NCI-H510A (cell line): ENCODE measurements at regions not wholly inside any gene's neighbourhood (a gene's known extent, or its start where the extent isn't known, plus 50 kb on each side); places are given as distances from the start of the nearest gene placed in this dataset.
"Not testable (repeated sequence)": the region's sequence is repeated elsewhere in the genome, so short reads cannot be mapped to it uniquely, and the experiment has no call there.

Experiments used
- DNase-seq: peaks from one replicate; lab custom pipeline; 2025; lab: John Stamatoyannopoulos, UW

DNA sequence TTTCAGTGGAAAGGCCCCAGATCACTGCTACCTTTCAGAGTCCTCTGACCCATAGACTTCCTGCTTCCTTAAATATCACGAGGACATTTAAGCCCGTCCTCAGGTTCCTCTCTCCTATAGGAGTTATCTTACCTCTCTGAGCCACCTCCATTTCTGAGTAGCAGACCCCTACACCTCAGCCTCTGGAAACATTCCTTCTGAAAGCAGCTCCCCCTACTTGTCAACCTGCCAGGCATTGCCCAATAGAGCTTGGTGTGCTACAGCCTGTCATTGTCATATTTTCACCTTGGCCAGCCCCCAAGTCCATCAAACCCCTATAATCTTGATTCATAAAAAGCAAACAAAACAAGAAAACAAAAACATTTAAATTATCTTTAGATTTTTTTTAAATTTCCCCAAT lies 717.9 kb upstream of the SLC8A1 start:
- no peak for DNase-seq

GRCh38 chr2:41170589-41170988 lies 718.7 kb upstream of the SLC8A1 start:
- no peak for DNase-seq

DNA sequence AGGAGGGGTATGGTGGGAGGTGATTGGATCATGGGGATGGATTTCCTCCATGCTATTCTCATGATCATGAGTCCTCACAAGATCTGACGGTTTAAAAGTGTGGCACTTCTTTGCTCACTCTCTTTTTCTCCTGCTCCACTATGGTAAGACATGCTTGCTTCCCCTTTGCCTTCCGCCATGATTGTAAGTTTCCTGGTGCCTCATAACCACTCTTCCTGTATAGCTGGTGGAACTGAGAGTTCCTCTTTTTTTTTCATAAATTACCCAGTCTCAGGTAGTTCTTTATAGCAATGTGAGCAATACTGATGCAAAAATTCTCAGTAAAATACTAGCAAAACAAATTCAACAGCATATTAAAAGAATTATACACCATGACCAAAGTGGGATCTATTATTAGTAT lies 728.5 kb upstream of the SLC8A1 start:
- no peak for DNase-seq

DNA sequence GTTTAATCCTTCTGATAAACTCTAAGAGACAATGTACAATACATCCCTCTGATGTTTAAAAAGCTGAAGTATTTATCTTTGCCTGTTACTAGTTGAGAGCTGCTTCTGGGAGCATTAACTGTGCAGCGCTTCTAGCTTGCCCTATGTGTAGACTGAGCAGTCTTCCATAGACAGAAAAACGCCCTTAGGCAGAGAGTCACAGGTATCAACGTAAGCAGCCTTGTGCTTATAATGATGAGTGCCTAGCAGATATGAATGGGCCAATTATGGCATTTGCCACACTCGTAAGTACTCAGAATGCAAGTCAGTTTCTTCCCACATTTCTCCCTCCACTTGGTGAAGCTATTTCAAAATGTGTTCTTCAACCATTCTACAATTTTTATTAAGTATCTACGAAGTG lies 731.1 kb upstream of the SLC8A1 start:
- no peak for DNase-seq

- DNase-seq = no peak
These were observed 735.7 kb upstream of the SLC8A1 start for GRCh38 chr2:41187376-41188122.

GRCh38 chr2:41194230-41194629 lies 742.3 kb upstream of the SLC8A1 start:
- DNase-seq = no peak

DNA sequence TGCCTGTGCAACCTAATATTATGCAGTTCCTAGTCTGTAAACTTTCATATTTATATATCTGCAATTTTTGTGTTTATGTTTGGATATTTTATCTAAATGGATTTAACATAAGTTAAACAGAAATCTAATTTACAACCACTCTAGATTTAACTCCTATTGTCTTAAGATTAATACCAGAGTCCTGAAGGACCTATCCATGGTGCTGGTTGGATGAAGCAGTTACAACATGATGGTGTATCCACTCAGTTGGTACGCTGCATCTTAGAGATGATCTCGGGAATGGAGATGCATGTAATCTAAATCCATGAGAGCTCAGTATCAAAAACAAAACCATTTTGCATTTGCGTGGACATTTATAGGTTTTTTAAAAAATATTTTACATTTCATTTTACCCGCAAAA lies 745.9 kb upstream of the SLC8A1 start:
- DNase-seq = no peak

DNA sequence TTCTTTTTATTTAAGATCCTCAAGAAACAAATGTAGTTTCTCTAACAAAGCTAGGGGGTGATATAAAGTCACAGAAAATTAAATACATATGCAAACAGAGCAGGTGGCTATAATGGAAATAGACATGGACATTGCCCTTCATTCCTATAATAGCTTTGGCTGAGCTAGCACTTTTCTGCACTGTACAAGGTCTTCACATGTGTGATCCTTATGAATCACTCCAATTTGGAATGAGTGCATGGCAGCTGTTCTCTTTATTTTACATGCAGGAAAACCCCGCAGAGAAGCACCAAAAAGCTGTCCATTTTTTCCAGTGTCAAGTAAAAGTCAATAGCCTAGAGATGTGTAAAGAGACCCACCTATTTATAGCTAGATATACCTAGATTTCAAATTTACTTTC lies 747.4 kb upstream of the SLC8A1 start:
- no peak for DNase-seq

- no peak for DNase-seq
These were observed 752.4 kb upstream of the SLC8A1 start for GRCh38 chr2:41204315-41204714.

GRCh38 chr2:41206004-41206403 lies 754.1 kb upstream of the SLC8A1 start:
- DNase-seq = no peak

GRCh38 chr2:41207578-41207977 lies 755.7 kb upstream of the SLC8A1 start:
- DNase-seq = no peak

DNA sequence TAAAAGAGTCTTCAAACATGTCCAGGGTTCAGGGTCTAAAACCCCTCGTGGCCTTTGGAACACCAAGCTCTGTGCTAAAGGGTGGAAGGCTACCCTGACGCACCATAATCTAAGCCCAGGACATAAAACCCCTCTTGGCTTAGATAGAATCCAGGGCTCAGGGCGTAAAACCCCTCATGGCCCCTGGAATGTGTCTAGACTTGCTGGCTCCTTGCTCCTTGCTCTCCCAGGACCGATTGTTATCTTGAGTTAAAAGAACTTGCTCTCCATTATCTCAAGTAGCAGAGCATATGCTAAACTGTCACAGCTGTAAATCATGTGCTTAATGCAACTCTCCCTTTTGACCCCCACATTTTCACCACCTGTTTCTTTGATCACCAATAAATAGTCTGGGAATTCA lies 758.1 kb upstream of the SLC8A1 start:
- not testable (repeated sequence) for DNase-seq

DNA sequence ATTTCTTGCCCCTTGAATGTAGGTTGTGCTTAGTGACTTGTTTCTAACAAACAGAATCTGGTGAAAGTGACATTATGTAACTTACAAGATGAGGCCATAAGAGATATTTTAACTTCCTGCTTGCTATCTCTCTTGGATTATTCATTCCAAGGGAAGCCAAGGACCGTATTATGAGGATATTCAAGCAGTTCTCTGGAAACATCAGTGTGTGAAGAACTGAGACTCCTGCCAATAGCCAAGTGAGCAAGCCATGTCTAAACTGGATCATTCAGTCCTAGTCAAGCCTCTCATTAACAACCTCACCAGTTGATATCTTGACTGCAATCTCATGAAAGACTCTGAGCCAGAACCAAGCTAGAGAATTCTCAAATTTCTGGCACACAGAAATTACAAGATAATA lies 765.1 kb upstream of the SLC8A1 start:
- DNase-seq = no peak

DNA sequence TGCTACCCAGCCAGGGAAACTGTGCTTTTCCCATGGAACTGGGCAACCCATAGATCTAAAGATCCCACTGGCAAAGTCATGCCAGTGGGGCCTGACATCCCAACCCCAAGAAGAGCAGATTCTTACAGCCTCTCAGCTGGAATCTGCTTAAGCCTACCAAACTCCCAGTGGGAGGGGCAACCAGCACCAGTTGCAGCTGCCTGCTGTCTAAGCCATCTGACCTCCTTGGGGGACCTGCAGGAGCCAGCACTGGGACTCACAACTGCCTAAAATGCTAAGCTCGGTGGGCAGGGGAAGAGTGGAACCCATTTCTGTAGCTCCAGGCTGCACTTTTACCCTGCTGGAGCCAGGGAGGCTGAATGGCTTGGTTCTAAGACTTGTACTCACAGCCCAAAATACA lies 770.7 kb upstream of the SLC8A1 start:
- no peak for DNase-seq

- DNase-seq = no peak
These were observed 782.2 kb upstream of the SLC8A1 start for GRCh38 chr2:41234093-41234492.

- DNase-seq = no peak
These were observed 789.6 kb upstream of the SLC8A1 start for GRCh38 chr2:41241325-41242000.

- no peak for DNase-seq
These were observed 790.1 kb upstream of the SLC8A1 start for GRCh38 chr2:41242001-41242331.

DNA sequence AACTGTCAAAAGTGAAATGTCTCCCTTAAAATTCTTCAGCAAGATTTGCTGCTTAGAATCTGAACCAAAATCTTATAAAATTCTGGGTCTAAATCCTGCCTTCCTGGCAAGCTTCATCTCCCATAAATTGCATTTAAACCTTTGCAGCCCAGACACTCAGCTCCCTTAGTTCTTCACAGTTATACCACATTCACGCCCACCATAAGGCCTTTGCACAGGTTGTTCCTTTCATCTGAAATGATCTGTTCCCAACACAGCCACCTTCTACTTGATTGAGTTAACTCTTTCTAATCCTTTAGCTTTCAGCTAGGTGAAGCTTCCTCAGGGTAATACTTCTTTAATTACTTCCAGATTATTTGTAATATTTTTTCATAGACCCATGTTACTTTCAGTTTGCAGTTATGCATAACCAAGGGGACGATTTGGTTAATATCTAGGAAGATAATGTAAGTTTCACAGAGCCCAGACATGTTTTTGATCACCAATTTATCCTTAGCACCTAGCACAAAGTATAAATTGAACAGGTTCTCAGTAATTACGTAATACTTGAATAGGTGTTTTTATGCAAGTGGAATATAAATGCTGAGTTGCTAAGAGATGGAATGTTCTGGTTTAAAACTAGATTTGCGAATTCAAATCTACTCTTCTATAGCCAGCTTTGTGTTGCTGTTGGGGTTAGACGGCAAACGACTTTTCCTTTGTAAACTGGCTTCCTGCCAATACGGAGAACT lies 779.7 kb upstream of the PKDCC start:
- no peak for DNase-seq

DNA sequence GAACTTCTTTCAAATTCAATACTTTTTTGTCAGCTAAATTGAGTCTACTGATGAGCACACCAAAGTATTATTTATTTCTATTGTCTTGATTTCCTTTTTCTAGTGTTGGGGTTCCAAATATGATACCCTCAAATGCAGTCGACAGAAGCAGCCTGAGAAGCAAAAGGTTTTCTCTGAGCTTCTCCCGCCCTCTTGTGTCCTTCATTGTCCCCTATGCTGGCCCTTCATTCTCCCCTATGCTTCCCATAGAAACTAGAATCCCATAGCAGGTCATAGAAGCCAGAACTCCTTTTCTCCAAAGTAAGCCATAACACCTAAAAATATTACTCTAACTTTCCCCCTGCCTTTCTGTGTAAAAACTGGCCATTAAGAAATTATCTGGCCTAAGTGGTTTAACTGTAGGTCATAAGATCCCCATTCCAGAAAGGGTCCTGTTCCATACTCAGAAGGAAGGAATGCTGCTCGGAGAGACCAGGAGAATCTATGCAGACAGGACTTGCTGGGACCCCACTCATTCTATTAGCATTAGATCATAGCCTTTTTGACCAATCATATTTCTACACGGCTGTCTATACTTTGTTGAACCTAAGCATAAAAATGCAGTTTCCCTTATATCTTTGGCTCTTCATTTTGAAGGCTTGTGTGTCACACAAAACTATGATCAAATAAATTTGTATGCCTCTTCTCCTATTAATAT lies 764.6 kb upstream of the PKDCC start:
- DNase-seq = no peak

DNA sequence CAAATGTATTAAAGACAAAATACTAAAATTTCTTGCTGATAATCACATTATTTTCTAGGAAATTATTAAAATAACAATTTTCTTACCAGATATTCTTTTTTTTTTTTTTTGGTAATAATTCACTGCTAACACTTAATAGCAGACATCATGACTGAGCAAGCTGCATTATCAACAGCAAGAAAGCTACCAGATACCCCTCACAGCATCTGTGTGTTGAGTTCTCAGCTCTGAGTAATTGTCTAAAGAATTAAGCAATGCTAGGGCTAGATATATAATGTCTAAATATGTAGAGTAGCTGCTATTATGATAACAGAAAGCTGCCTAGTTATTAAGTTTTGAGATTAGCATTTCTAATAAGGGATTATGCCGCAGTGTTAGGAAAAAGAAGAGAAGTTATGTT lies 754.3 kb upstream of the PKDCC start:
- DNase-seq = no peak

DNA sequence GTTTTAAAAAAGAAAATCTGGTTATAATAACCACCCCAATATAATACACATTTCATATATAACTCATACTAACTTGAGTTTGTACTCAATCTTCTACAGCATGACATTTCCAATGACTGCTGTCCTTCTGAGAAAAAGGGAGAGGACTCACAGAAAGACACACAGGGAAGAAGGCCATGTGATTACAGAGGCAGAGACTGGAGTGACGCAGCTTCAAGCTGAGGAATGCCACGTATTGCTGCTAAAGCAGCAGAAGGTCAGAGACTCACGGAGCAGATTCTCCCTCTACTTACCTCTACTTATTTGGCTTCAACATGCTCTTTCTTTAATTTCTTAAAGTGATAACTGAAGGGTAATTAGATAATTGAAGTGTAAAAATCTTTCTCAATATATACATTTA lies 753.5 kb upstream of the PKDCC start:
- no peak for DNase-seq

DNA sequence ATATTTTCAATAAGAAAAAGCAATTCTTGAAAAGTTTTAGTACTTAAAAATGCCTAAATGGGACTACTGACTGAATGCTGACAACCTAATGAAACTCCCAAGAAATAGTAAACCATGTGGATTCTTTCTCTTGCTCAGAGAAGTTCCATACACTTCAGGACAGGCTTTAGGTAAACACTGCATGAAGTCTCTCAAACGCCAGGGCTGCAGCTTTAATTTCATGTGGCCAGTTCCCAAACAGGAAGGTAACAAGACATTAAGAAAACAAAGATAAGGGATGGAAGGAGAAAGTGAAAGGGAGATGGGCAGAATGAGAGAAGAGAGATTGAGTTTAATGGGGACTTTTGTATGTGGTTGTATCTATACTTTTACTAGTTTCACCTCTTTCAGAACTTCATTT lies 734.7 kb upstream of the PKDCC start:
- no peak for DNase-seq
